OCI-LY1 (cell line): ENCODE measurements at regions not wholly inside any gene's neighbourhood (a gene's known extent, or its start where the extent isn't known, plus 50 kb on each side); places are given as distances from the start of the nearest gene placed in this dataset.

ENCODE experiments used
- H2AFZ ChIP-seq: fragments of 200-600 bp; sonication (generic), shearing (Covaris generic); 2 replicates; pipeline ENCODE4 v1.6.0; 2014; ENCODE audit warnings: antibody characterized with exemption, mild to moderate bottlenecking, low read length
- H3F3A ChIP-seq: fragments of 200-600 bp; sonication (generic), shearing (Covaris generic); 2 replicates; pipeline ENCODE4 v1.6.0; 2014; ENCODE audit warnings: mild to moderate bottlenecking, antibody characterized with exemption, low read length, moderate library complexity; ENCODE audit not compliant: insufficient read depth
- H3K27ac ChIP-seq: fragments of 200-600 bp; sonication (generic); 2 replicates; pipeline ENCODE4 v1.5.1; 2014; ENCODE audit warnings: low read length, mixed run types, mild to moderate bottlenecking, low read depth; ENCODE audit not compliant: poor library complexity, severe bottlenecking
- H3K27me3 ChIP-seq: fragments of 200-600 bp; sonication (generic); 2 replicates; pipeline ENCODE4 v1.6.0; 2014; ENCODE audit warnings: antibody characterized with exemption, mild to moderate bottlenecking, low read length, moderate library complexity; ENCODE audit not compliant: insufficient read depth
- H3K36me3 ChIP-seq: fragments of 200-600 bp; sonication (generic); 2 replicates; pipeline ENCODE4 v1.6.1; 2014; ENCODE audit warnings: mild to moderate bottlenecking, antibody characterized with exemption, low read length, moderate library complexity, mixed read lengths; ENCODE audit not compliant: insufficient read depth
- H3K4me1 ChIP-seq: fragments of 200-600 bp; sonication (generic); 2 replicates; pipeline ENCODE4 v1.5.1; 2014; ENCODE audit warnings: mild to moderate bottlenecking, low read length, moderate library complexity; ENCODE audit not compliant: insufficient read depth, severe bottlenecking
- H3K4me2 ChIP-seq: fragments of 200-600 bp; sonication (generic), shearing (Covaris generic); 2 replicates; pipeline ENCODE4 v1.6.1; 2014; ENCODE audit warnings: low read length
- H3K4me3 ChIP-seq: fragments of 200-600 bp; sonication (generic); 2 replicates; pipeline ENCODE4 v1.5.1; 2014; ENCODE audit warnings: low read length, low read depth, mild to moderate bottlenecking, mixed read lengths; ENCODE audit not compliant: poor library complexity, severe bottlenecking
- H3K79me2 ChIP-seq: fragments of 200-600 bp; shearing (Covaris generic); 2 replicates; pipeline ENCODE4 v1.6.1; 2016; ENCODE audit warnings: mixed run types, low read length, mixed read lengths; ENCODE audit not compliant: insufficient read depth
- H3K9ac ChIP-seq: fragments of 200-600 bp; sonication (generic), shearing (Covaris generic); 2 replicates; pipeline ENCODE4 v1.6.1; 2014; ENCODE audit warnings: mild to moderate bottlenecking, low read length, mixed read lengths
- H3K9me2 ChIP-seq: fragments of 200-600 bp; sonication (generic), shearing (Covaris generic); 2 replicates; pipeline ENCODE4 v1.6.1; 2014; ENCODE audit warnings: low read depth, mild to moderate bottlenecking, low read length, mixed read lengths
- H3K9me3 ChIP-seq: fragments of 200-600 bp; shearing (Covaris generic); 2 replicates; pipeline ENCODE4 v1.6.1; 2014; ENCODE audit warnings: low read length, mixed read lengths
- H4K20me1 ChIP-seq: fragments of 200-600 bp; sonication (generic), shearing (Covaris generic); 2 replicates; pipeline ENCODE4 v1.6.0; 2016; ENCODE audit warnings: mild to moderate bottlenecking, low read length; ENCODE audit not compliant: insufficient read depth
- EZH2 ChIP-seq: fragments of 200-600 bp; sonication (generic), shearing (Covaris generic); IDR thresholded peaks from 2 replicates; pipeline ENCODE4 v1.8.0; 2017; ENCODE audit warnings: borderline replicate concordance, mixed run types, mild to moderate bottlenecking, antibody characterized with exemption, low read length, moderate library complexity, mixed read lengths
- TF ChIP-seq, protein P1 (sequence below): fragments of 200-600 bp; sonication (generic), shearing (Covaris generic); IDR thresholded peaks from 2 replicates; pipeline ENCODE4 v1.5.1; 2017; ENCODE audit warnings: mild to moderate bottlenecking, antibody characterized with exemption, low read length, moderate library complexity, mixed read lengths

DNA sequence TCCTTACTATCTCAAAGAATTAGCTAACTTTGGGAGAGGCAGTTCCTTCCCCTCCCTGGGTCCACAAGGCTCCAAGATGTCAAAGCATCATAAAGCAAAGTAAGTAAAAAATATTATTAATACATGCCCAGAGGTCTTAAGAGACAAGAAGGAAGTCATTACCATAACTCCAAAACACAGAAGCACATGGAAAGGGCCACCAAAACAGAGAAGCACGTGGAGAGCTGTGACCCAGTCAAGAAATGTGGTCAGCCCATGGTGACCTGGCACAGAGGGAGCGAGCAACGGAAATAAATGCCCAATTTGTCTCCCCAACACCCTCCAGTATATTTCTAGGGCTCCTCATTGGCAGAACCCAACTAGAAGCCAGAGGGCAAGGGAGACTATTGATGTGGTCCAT, 277.5 kb upstream of the API5 start:
- Histone ChIP-seq H3K9ac (no peak overlapping the region), H3K9me3 (no peaks in the 10 kb centered on the region), H3K4me2 (no peak overlapping the region), H3K4me3 (no peak overlapping the region), H2AFZ (no peak overlapping the region), H3K27me3 (no peaks in the 10 kb centered on the region), H3F3A (no peaks in the 10 kb centered on the region), H4K20me1 (no peaks in the 10 kb centered on the region), H3K4me1 (no peaks in the 10 kb centered on the region), H3K27ac (no peak overlapping the region), H3K79me2 (no peaks in the 10 kb centered on the region), H3K9me2 (no peaks in the 10 kb centered on the region), H3K36me3 (no peaks in the 10 kb centered on the region)
- TF ChIP-seq, protein P1, sequence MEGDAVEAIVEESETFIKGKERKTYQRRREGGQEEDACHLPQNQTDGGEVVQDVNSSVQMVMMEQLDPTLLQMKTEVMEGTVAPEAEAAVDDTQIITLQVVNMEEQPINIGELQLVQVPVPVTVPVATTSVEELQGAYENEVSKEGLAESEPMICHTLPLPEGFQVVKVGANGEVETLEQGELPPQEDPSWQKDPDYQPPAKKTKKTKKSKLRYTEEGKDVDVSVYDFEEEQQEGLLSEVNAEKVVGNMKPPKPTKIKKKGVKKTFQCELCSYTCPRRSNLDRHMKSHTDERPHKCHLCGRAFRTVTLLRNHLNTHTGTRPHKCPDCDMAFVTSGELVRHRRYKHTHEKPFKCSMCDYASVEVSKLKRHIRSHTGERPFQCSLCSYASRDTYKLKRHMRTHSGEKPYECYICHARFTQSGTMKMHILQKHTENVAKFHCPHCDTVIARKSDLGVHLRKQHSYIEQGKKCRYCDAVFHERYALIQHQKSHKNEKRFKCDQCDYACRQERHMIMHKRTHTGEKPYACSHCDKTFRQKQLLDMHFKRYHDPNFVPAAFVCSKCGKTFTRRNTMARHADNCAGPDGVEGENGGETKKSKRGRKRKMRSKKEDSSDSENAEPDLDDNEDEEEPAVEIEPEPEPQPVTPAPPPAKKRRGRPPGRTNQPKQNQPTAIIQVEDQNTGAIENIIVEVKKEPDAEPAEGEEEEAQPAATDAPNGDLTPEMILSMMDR = no peak
- TF ChIP-seq EZH2 = no peak

DNA sequence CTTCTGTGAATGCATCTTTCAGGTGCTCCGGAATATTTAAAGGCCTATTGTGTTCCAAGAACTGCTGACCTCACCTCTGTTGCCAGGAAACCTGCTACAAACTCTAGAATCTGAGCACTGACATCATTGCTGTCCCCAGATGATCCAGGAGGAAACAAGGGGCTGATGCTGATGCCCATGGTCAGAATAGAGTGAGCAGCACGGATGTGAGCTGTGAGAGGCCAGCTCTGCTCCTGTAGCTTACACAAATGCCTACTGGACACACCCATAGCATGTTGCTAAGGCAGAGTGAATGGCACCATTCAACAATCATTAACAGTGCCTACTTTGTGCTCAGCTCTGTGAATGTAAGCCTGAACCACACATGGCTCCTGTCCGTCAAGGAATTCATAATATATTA, 276.7 kb upstream of the API5 start:
- no peaks in the 10 kb centered on the region for H3K79me2 ChIP-seq
- H3F3A ChIP-seq = no peaks in the 10 kb centered on the region
- H3K9me3 ChIP-seq = no peaks in the 10 kb centered on the region
- H3K9ac ChIP-seq = no peak overlapping the region
- H3K9me2 ChIP-seq = no peaks in the 10 kb centered on the region
- H3K4me3 ChIP-seq = no peak overlapping the region
- no peak overlapping the region for H2AFZ ChIP-seq
- H3K4me1 ChIP-seq = no peaks in the 10 kb centered on the region
- no peak overlapping the region for H3K4me2 ChIP-seq
- no peak for TF ChIP-seq EZH2
- TF ChIP-seq, protein P1 = no peak
- H3K36me3 ChIP-seq = no peaks in the 10 kb centered on the region
- no peaks in the 10 kb centered on the region for H4K20me1 ChIP-seq
- H3K27me3 ChIP-seq = no peaks in the 10 kb centered on the region
- H3K27ac ChIP-seq = no peak overlapping the region

DNA sequence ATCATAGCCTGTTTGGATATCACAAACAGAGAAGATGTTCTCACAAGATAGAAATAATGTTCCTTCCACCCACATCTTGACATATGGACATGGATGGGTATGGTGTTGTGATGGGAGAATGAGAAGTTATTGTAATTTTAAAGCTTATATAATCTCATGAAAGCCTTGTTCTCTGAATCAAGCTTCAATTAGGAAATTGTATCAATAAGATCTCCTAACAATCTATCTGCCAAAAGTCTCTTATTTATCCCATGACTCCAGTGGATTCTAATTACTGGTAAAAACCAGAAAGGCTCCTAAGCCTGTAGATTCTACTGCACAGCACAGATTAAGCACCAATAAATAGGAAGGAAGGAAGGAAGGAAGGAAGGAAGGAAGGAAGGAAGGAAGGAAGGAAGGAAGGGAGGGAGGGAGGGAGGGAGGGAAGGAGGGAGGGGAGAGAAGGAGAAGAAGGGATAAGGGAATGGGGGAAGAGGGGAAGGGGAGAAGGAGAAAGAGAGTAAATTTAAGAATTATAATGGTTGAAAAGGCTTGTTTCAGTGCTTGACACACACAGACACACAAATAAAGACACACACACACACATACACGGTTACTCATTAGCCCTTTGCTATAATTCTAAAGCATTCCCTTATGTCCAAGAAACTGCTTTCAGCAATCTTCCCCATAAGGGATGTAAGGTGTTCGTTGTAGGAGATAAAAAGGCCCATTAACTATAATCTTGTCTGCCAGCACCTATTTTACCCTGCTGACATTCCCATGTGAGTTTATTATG, 258.0 kb upstream of the API5 start:
- Histone ChIP-seq H3K9ac (no peak overlapping the region), H3K4me3 (no peak overlapping the region), H3K27me3 (no peaks in the 10 kb centered on the region), H3K27ac (no peak overlapping the region), H4K20me1 (no peaks in the 10 kb centered on the region), H3K36me3 (no peaks in the 10 kb centered on the region), H3K4me2 (no peak overlapping the region), H3F3A (no peaks in the 10 kb centered on the region), H3K9me3 (no peaks in the 10 kb centered on the region), H2AFZ (no peak overlapping the region), H3K4me1 (no peaks in the 10 kb centered on the region), H3K9me2 (no peaks in the 10 kb centered on the region), H3K79me2 (no peaks in the 10 kb centered on the region)
- TF ChIP-seq, protein P1 = no peak
- TF ChIP-seq EZH2 = no peak
